ENCODE measurements at regions not wholly inside any gene's neighbourhood (a gene's known extent, or its start where the extent isn't known, plus 50 kb on each side); places are given as distances from the start of the nearest gene placed in this dataset.
"Not testable (repeated sequence)": the region's sequence is repeated elsewhere in the genome, so short reads cannot be mapped to it uniquely, and the experiment has no call there.

GRCh38 chrX:43239356-43239755 is 416.7 kb upstream of the MAOA start:
- DNase-seq = no peak

- DNase-seq = no peak
Observed at GRCh38 chrX:43255596-43255995, 400.5 kb upstream of the MAOA start.

GRCh38 chrX:43266487-43266886 is 389.6 kb upstream of the MAOA start:
- no peak for DNase-seq

- no peak for DNase-seq
Observed at GRCh38 chrX:43267652-43268051, 388.4 kb upstream of the MAOA start.

GRCh38 chrX:43269201-43269600 is 386.9 kb upstream of the MAOA start:
- no peak for DNase-seq

- DNase-seq = no peak
Observed at GRCh38 chrX:43277879-43278278, 378.2 kb upstream of the MAOA start.

- DNase-seq = no peak
Observed at GRCh38 chrX:43278440-43278839, 377.7 kb upstream of the MAOA start.

- DNase-seq = no peak
Observed at GRCh38 chrX:43279341-43279808, 376.7 kb upstream of the MAOA start.

- no peak for DNase-seq
Observed at GRCh38 chrX:43283187-43283586, 372.9 kb upstream of the MAOA start.

GRCh38 chrX:43311625-43312024 is 344.5 kb upstream of the MAOA start:
- not testable (repeated sequence) for DNase-seq

- DNase-seq = no peak
Observed at GRCh38 chrX:43313035-43313434, 343.1 kb upstream of the MAOA start.

- DNase-seq = no peak
Observed at GRCh38 chrX:43314525-43314924, 341.6 kb upstream of the MAOA start.

- DNase-seq = no peak
Observed at GRCh38 chrX:43315622-43316021, 340.5 kb upstream of the MAOA start.

GRCh38 chrX:43316146-43316545 is 340.0 kb upstream of the MAOA start:
- no peak for DNase-seq

GRCh38 chrX:43317378-43317777 is 338.7 kb upstream of the MAOA start:
- DNase-seq = no peak

- DNase-seq = no peak
Observed at GRCh38 chrX:43328358-43328946, 327.6 kb upstream of the MAOA start.

GRCh38 chrX:43333543-43333942 is 322.6 kb upstream of the MAOA start:
- no peak for DNase-seq

- DNase-seq = no peak
Observed at GRCh38 chrX:43345166-43345565, 310.9 kb upstream of the MAOA start.

- peak in 1 of 4 experiments; percentile 1 for DNase-seq
Observed at GRCh38 chrX:43349363-43349762, 306.7 kb upstream of the MAOA start.

GRCh38 chrX:43350935-43351334 is 305.2 kb upstream of the MAOA start:
- no peak for DNase-seq

- DNase-seq = no peak
Observed at GRCh38 chrX:43357741-43358140, 298.4 kb upstream of the MAOA start.

- no peak for DNase-seq
Observed at GRCh38 chrX:43373032-43373431, 283.1 kb upstream of the MAOA start.

- DNase-seq = no peak
Observed at GRCh38 chrX:43375136-43375535, 281.0 kb upstream of the MAOA start.

- no peak for DNase-seq
Observed at GRCh38 chrX:43380704-43381103, 275.4 kb upstream of the MAOA start.

GRCh38 chrX:43386875-43387274 is 269.2 kb upstream of the MAOA start:
- no peak for DNase-seq

- no peak for DNase-seq
Observed at GRCh38 chrX:43405191-43405590, 250.9 kb upstream of the MAOA start.
